ENCODE measurements at regions not wholly inside any gene's neighbourhood (a gene's known extent, or its start where the extent isn't known, plus 50 kb on each side); places are given as distances from the start of the nearest gene placed in this dataset.
A peak's percentile ranks its signal among the peaks of the same experiment; 100 is the strongest.

DNA sequence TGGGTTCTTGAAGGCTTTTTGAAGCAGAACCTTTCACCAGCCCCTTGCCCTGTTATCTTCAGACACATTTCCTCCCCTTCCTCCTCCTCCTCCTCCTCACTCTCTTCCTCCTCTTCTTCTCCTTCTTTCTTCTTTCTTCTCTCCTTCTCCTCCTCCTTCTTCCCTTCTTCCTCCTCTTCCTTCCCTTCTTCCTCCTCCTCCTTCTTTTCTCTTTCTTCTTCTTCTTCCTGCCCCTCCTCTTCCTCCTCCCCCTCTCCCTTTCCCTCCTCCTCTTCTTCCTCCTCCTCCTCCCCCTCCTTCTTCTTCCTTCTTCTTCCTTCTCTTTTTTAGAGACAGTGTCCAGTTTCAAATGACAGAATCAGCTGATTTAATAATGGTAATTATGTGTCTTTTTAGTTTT, 226.0 kb downstream of the DKK2 start:
- no peak for DNase-seq (ENCODE audit: low read depth, low spot score)
- H2AFZ ChIP-seq (ENCODE audit: low read depth, low read length), result peak overlapping the region; percentile 8
- TF ChIP-seq POLR2AphosphoS5 (IDR thresholded peaks at IDR 0.05; ENCODE audit: insufficient read depth, low read depth, low read length), result no peak
- TF ChIP-seq JUN (IDR thresholded peaks at IDR 0.05; ENCODE audit: borderline replicate concordance, insufficient read depth, insufficient read length, low read depth), result no peak
- TF ChIP-seq EZH2 (IDR thresholded peaks at IDR 0.05; ENCODE audit: borderline replicate concordance, low read depth, low read length, severe bottlenecking), result no peak
- TF ChIP-seq MYC (IDR thresholded peaks at IDR 0.05; ENCODE audit: low read depth, low read length), result no peak
- TF ChIP-seq, protein P1, sequence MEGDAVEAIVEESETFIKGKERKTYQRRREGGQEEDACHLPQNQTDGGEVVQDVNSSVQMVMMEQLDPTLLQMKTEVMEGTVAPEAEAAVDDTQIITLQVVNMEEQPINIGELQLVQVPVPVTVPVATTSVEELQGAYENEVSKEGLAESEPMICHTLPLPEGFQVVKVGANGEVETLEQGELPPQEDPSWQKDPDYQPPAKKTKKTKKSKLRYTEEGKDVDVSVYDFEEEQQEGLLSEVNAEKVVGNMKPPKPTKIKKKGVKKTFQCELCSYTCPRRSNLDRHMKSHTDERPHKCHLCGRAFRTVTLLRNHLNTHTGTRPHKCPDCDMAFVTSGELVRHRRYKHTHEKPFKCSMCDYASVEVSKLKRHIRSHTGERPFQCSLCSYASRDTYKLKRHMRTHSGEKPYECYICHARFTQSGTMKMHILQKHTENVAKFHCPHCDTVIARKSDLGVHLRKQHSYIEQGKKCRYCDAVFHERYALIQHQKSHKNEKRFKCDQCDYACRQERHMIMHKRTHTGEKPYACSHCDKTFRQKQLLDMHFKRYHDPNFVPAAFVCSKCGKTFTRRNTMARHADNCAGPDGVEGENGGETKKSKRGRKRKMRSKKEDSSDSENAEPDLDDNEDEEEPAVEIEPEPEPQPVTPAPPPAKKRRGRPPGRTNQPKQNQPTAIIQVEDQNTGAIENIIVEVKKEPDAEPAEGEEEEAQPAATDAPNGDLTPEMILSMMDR (IDR thresholded peaks at IDR 0.05; ENCODE audit: extremely low read depth in 1 of 2, insufficient read depth in 1 of 2, low read depth in 1 of 2, low read length in 2 of 2), result no peak
- TF ChIP-seq, protein P2, sequence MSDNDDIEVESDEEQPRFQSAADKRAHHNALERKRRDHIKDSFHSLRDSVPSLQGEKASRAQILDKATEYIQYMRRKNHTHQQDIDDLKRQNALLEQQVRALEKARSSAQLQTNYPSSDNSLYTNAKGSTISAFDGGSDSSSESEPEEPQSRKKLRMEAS (IDR thresholded peaks at IDR 0.05; ENCODE audit: insufficient read depth, insufficient read length), result no peak
- no peak for TF ChIP-seq GATA2 (IDR thresholded peaks at IDR 0.05; ENCODE audit: insufficient read depth, insufficient read length, low read depth, low read length)
- no peak for TF ChIP-seq FOS (IDR thresholded peaks at IDR 0.05; ENCODE audit: borderline replicate concordance, insufficient read depth, low read length)
- no peak for TF ChIP-seq POLR2A (IDR thresholded peaks at IDR 0.05; ENCODE audit: low read depth, low read length)
- BruUV-seq (replicated peaks), result no TSS peak
- no peaks in the 10 kb centered on the region for H3K9me1 ChIP-seq (replicated peaks; ENCODE audit: control insufficient read depth, extremely low read depth, insufficient read depth, low read length)
- H3K4me1 ChIP-seq (ENCODE audit: control insufficient read depth, extremely low read depth, insufficient read depth, low read length), result no peaks in the 10 kb centered on the region
- no peak overlapping the region for H3K27ac ChIP-seq (ENCODE audit: insufficient read depth, low read depth, low read length)
- intact Hi-C loops (cut with micrococcal nuclease) (loop anchor here (10.0 kb wide), 1 partner anchor 375 kb away; no protein-coding TSS in a partner anchor), dilution Hi-C loops (cut with MboI; ENCODE audit: extremely low pct_ligation_motif_present, low sequenced_read_pairs) (no loop called here)
- H4K20me1 ChIP-seq (replicated peaks; ENCODE audit: control insufficient read depth, extremely low read depth, insufficient read depth, low read length), result no peaks in the 10 kb centered on the region
- no peak for FAIRE-seq
- CTCF ChIA-PET, result interaction anchor here (1.1 to 6.0 kb wide), 5 partner anchors 307 to 544 kb away, joined by 3 to 89 read pairs (median 10); partner anchors contain the start of gene GIMD1
- POLR2A ChIA-PET, result no interaction called here
- no peak overlapping the region for H3K9ac ChIP-seq (replicated peaks; ENCODE audit: extremely low read depth, insufficient read depth, low read length)
- no peaks in the 10 kb centered on the region for H3K36me3 ChIP-seq (ENCODE audit: control insufficient read depth in 2 of 2, extremely low read depth in 1 of 2, insufficient read depth in 2 of 2, low read length in 2 of 2)
- no peak overlapping the region for H3K4me3 ChIP-seq (replicated peaks in 1 of 3; ENCODE audit: insufficient read depth in 1 of 3, low read depth in 1 of 3, low read length in 3 of 3)
- no peaks in the 10 kb centered on the region for H3K27me3 ChIP-seq (ENCODE audit: control insufficient read depth in 2 of 2, insufficient read depth in 2 of 2, low read length in 2 of 2)
- H3K4me2 ChIP-seq (ENCODE audit: insufficient read depth, low read length), result no peak overlapping the region
- no peaks in the 10 kb centered on the region for H3K9me3 ChIP-seq (replicated peaks; ENCODE audit: control insufficient read depth, insufficient read depth, low read length)
- no peaks in the 10 kb centered on the region for H3K79me2 ChIP-seq (ENCODE audit: control insufficient read depth, insufficient read depth, low read length)

Data from endothelial cell of umbilical vein (primary cell).